Right cardiac atrium (tissue), 5 donors: ENCODE measurements at regions not wholly inside any gene's neighbourhood (a gene's known extent, or its start where the extent isn't known, plus 50 kb on each side); places are given as distances from the start of the nearest gene placed in this dataset.

ENCODE experiments used
- ATAC-seq, 2 donors: fragments of 200-7000 bp; cut with Tn5 transposase; one replicate each; pipeline versions ENCODE4 v1.8.0 to v1.9.1; 2020; ENCODE audit warnings: moderate library complexity in 2 of 2, mild to moderate bottlenecking in 1 of 2
- DNase-seq, 3 donors: peaks; one replicate each; pipeline ENCODE4 v3.0.0-alpha.2; 2020
- H3K27ac ChIP-seq: one replicate; pipeline ENCODE4 v1.5.1; 2013; ENCODE audit warnings: mild to moderate bottlenecking, low read length, control low read depth, moderate library complexity
- H3K27me3 ChIP-seq: one replicate; pipeline ENCODE4 v1.6.1; 2013; ENCODE audit not compliant: control insufficient read depth, insufficient read depth
- H3K4me1 ChIP-seq: one replicate; pipeline ENCODE4 v1.6.1; 2013; ENCODE audit warnings: low read length; ENCODE audit not compliant: control insufficient read depth, insufficient read depth
- H3K4me3 ChIP-seq: one replicate; pipeline ENCODE4 v1.5.1; 2013; ENCODE audit warnings: low read length, control low read depth
- H3K9me3 ChIP-seq: one replicate; pipeline ENCODE4 v1.6.1; 2013; ENCODE audit warnings: low read length; ENCODE audit not compliant: control insufficient read depth
- WGBS: extraction: QIAGEN DNeasy Blood & Tissue Kit; methylation state at CpG from one replicate; pipeline ENCODE4 v1.1.7; 2013; 5-methylcytosine and 5-hydroxymethylcytosine counted together
- intact Hi-C, 4 donors: fragments of 100-400 bp; cut with DNase I; formaldehyde crosslinking; loops; one replicate each; pipeline versions ENCODE4 v1.11.0 to v1.14.0; 2022 to 2023
- donor health status: healthy with polysubstance abuse.
- donor health status: DM: no; HTN: yes; CAD: no.
- donor health status: DM: no; HTN: no; CAD: no.
- donor health status: DM: no; HTN: yes; CAD: no; lungs with severe emphysema.
- donor health status: DM: yes; HTN: yes; CAD: no.

- no peaks in the 10 kb centered on the region for H3K9me3 ChIP-seq
- H3K27me3 ChIP-seq, result no peaks in the 10 kb centered on the region
- DNase-seq, result no peak
- WGBS, result 94% methylated on average over 7 of the region's 7 CpGs
- no peak for ATAC-seq
- intact Hi-C loops, result no loop called here
- no peak overlapping the region for H3K27ac ChIP-seq
- H3K4me3 ChIP-seq, result no peak overlapping the region
- H3K4me1 ChIP-seq, result no peaks in the 10 kb centered on the region
These were observed 777.9 kb upstream of the ARRDC4 start for GRCh38 chr15:97182581-97182980.

GRCh38 chr15:97189162-97189780 lies 771.2 kb upstream of the ARRDC4 start:
- DNase-seq, result no peak
- H3K4me3 ChIP-seq, result no peak overlapping the region
- ATAC-seq, result no peak
- no peak overlapping the region for H3K27ac ChIP-seq
- no peaks in the 10 kb centered on the region for H3K4me1 ChIP-seq
- no peaks in the 10 kb centered on the region for H3K9me3 ChIP-seq
- WGBS, result 69% methylated on average over 3 of the region's 3 CpGs
- no peaks in the 10 kb centered on the region for H3K27me3 ChIP-seq
- intact Hi-C loops, result no loop called here

GRCh38 chr15:97194750-97195149 lies 765.8 kb upstream of the ARRDC4 start:
- ATAC-seq, result no peak
- 83% methylated on average over 1 of the region's 1 CpG for WGBS
- intact Hi-C loops, result no loop called here
- Histone ChIP-seq H3K27ac (no peak overlapping the region), H3K9me3 (no peaks in the 10 kb centered on the region), H3K4me1 (no peaks in the 10 kb centered on the region), H3K27me3 (no peaks in the 10 kb centered on the region), H3K4me3 (no peak overlapping the region)
- no peak for DNase-seq

- WGBS, result 63% methylated on average over 16 of the region's 16 CpGs
These were observed 764.2 kb upstream of the ARRDC4 start for GRCh38 chr15:97196048-97197014.

GRCh38 chr15:97199393-97200051 lies 761.0 kb upstream of the ARRDC4 start:
- no peaks in the 10 kb centered on the region for H3K27me3 ChIP-seq
- intact Hi-C loops, result no loop called here
- no peak for DNase-seq
- ATAC-seq, result no peak
- no peaks in the 10 kb centered on the region for H3K9me3 ChIP-seq
- 88% methylated on average over 3 of the region's 3 CpGs for WGBS
- no peak overlapping the region for H3K4me3 ChIP-seq
- H3K27ac ChIP-seq, result no peak overlapping the region
- H3K4me1 ChIP-seq, result no peaks in the 10 kb centered on the region

More at GRCh38 chr15:97196048-97197014, 764.2 kb upstream of the ARRDC4 start:
- no peak for ATAC-seq
- intact Hi-C loops, result no loop called here
- H3K4me1 ChIP-seq, result no peaks in the 10 kb centered on the region
- H3K27ac ChIP-seq, result no peak overlapping the region
- no peaks in the 10 kb centered on the region for H3K27me3 ChIP-seq
- no peak overlapping the region for H3K4me3 ChIP-seq
- H3K9me3 ChIP-seq, result no peaks in the 10 kb centered on the region
- DNase-seq, result no peak

- H3K27ac ChIP-seq, result no peak overlapping the region
- H3K27me3 ChIP-seq, result no peaks in the 10 kb centered on the region
- 86% methylated on average over 2 of the region's 2 CpGs for WGBS
- ATAC-seq, result no peak
- no peaks in the 10 kb centered on the region for H3K9me3 ChIP-seq
- H3K4me3 ChIP-seq, result no peak overlapping the region
- no peak for DNase-seq
- H3K4me1 ChIP-seq, result no peaks in the 10 kb centered on the region
- intact Hi-C loops, result no loop called here
These were observed 760.3 kb upstream of the ARRDC4 start for GRCh38 chr15:97200161-97200560.

- intact Hi-C loops, result no loop called here
- no peak for DNase-seq
- no peak overlapping the region for H3K27ac ChIP-seq
- H3K27me3 ChIP-seq, result no peaks in the 10 kb centered on the region
- no peaks in the 10 kb centered on the region for H3K4me1 ChIP-seq
- no peaks in the 10 kb centered on the region for H3K9me3 ChIP-seq
- ATAC-seq, result no peak
- no peak overlapping the region for H3K4me3 ChIP-seq
These were observed 750.2 kb upstream of the ARRDC4 start for GRCh38 chr15:97210277-97210676.

GRCh38 chr15:97215629-97216028 lies 744.9 kb upstream of the ARRDC4 start:
- ATAC-seq (no peak), DNase-seq (no peak)
- intact Hi-C loops, result no loop called here
- Histone ChIP-seq H3K4me1 (no peaks in the 10 kb centered on the region), H3K4me3 (no peak overlapping the region), H3K9me3 (no peaks in the 10 kb centered on the region), H3K27ac (no peak overlapping the region), H3K27me3 (no peaks in the 10 kb centered on the region)

- no peak overlapping the region for H3K4me3 ChIP-seq
- intact Hi-C loops, result no loop called here
- ATAC-seq (peak in 1 of 2 donors; percentile 14), DNase-seq (peak in 2 of 3 donors; percentile 43 to 53)
- no peaks in the 10 kb centered on the region for H3K9me3 ChIP-seq
- WGBS, result 97% methylated on average over 44 of the region's 44 CpGs
- H3K4me1 ChIP-seq, result no peaks in the 10 kb centered on the region
- no peak overlapping the region for H3K27ac ChIP-seq
- no peaks in the 10 kb centered on the region for H3K27me3 ChIP-seq
These were observed 736.3 kb upstream of the ARRDC4 start for GRCh38 chr15:97224191-97224641.

GRCh38 chr15:97234851-97235610 lies 725.5 kb upstream of the ARRDC4 start:
- no peak overlapping the region for H3K4me3 ChIP-seq
- WGBS, result 33% methylated on average over 9 of the region's 9 CpGs
- H3K4me1 ChIP-seq, result no peaks in the 10 kb centered on the region
- DNase-seq, result peak; percentile 39 to 58 (median 58)
- peak; percentile 68 to 78 for ATAC-seq
- H3K9me3 ChIP-seq, result no peaks in the 10 kb centered on the region
- H3K27ac ChIP-seq, result no peak overlapping the region
- no peaks in the 10 kb centered on the region for H3K27me3 ChIP-seq
- intact Hi-C loops, result loop anchor here in 1 of 4 donors (10.0 kb wide), 1 partner anchor 880 kb away; no protein-coding TSS in a partner anchor
